ENCODE measurements at regions not wholly inside any gene's neighbourhood (a gene's known extent, or its start where the extent isn't known, plus 50 kb on each side); places are given as distances from the start of the nearest gene placed in this dataset.

- TF ChIP-seq CTCF (IDR thresholded peaks at IDR 0.05) (no peak), POLR2A (IDR thresholded peaks at IDR 0.05) (no peak)
Measured at GRCh38 chr10:1858048-1858447, 120.7 kb upstream of the ADARB2 start.

Data from right lobe of liver (tissue), 4 donors.